CD4-positive, alpha-beta T cell treated with Interleukin-10 for 1 hour (primary cell): ENCODE measurements at regions not wholly inside any gene's neighbourhood (a gene's known extent, or its start where the extent isn't known, plus 50 kb on each side); places are given as distances from the start of the nearest gene placed in this dataset.
A peak's percentile ranks its signal among the peaks of the same experiment; 100 is the strongest.
"Not testable (repeated sequence)": the region's sequence is repeated elsewhere in the genome, so short reads cannot be mapped to it uniquely, and the experiment has no call there.

Experiments used
- DNase-seq: peaks from one replicate; pipeline ENCODE4 v3.0.0-alpha.2; 2020

- no peak for DNase-seq
These were observed 133.5 kb upstream of the PAK3 start for GRCh38 chrX:110962451-110962850.

GRCh38 chrX:110955706-110956105, 140.3 kb upstream of the PAK3 start:
- no peak for DNase-seq

- no peak for DNase-seq
These were observed 141.4 kb upstream of the PAK3 start for GRCh38 chrX:110954428-110955100.

GRCh38 chrX:110951472-110952269, 144.3 kb upstream of the PAK3 start:
- DNase-seq, result no peak

GRCh38 chrX:110944751-110945675, 149.4 kb upstream of the CHRDL1 start:
- no peak for DNase-seq

GRCh38 chrX:110944311-110944750, 148.7 kb upstream of the CHRDL1 start:
- no peak for DNase-seq

- DNase-seq, result no peak
These were observed 146.3 kb upstream of the CHRDL1 start for GRCh38 chrX:110941906-110942305.

- no peak for DNase-seq
These were observed 143.5 kb upstream of the CHRDL1 start for GRCh38 chrX:110938977-110939732.

- no peak for DNase-seq
These were observed 129.3 kb upstream of the CHRDL1 start for GRCh38 chrX:110924871-110925270.

GRCh38 chrX:110920991-110921390, 125.4 kb upstream of the CHRDL1 start:
- DNase-seq, result no peak

GRCh38 chrX:110915570-110915969, 120.0 kb upstream of the CHRDL1 start:
- DNase-seq, result no peak

- no peak for DNase-seq
These were observed 119.5 kb upstream of the CHRDL1 start for GRCh38 chrX:110915111-110915510.

GRCh38 chrX:110914281-110914680, 118.7 kb upstream of the CHRDL1 start:
- no peak for DNase-seq

- DNase-seq, result not testable (repeated sequence)
These were observed 109.1 kb upstream of the CHRDL1 start for GRCh38 chrX:110904747-110905146.

GRCh38 chrX:110881971-110882370, 86.4 kb upstream of the CHRDL1 start:
- no peak for DNase-seq

- DNase-seq, result no peak
These were observed 81.7 kb upstream of the CHRDL1 start for GRCh38 chrX:110877326-110877725.

- no peak for DNase-seq
These were observed 76.2 kb upstream of the CHRDL1 start for GRCh38 chrX:110871839-110872238.

GRCh38 chrX:110866421-110866820, 70.8 kb upstream of the CHRDL1 start:
- no peak for DNase-seq

- no peak for DNase-seq
These were observed 68.3 kb upstream of the CHRDL1 start for GRCh38 chrX:110863883-110864282.

- DNase-seq, result no peak
These were observed 62.9 kb upstream of the CHRDL1 start for GRCh38 chrX:110858565-110858964.

- peak; percentile 0 for DNase-seq
These were observed 58.0 kb upstream of the CHRDL1 start for GRCh38 chrX:110853610-110854009.

- peak; percentile 11 for DNase-seq
These were observed 56.6 kb upstream of the CHRDL1 start for GRCh38 chrX:110852180-110852579.

GRCh38 chrX:110851780-110852179, 56.2 kb upstream of the CHRDL1 start:
- DNase-seq, result no peak
